Activated naive CD8-positive, alpha-beta T cell treated with anti-CD3 and anti-CD28 coated beads, Interleukin-2, amount 10 ng/mL, durations not matched to agents 7 days and 5 days (primary cell): ENCODE measurements at regions not wholly inside any gene's neighbourhood (a gene's known extent, or its start where the extent isn't known, plus 50 kb on each side); places are given as distances from the start of the nearest gene placed in this dataset.
"Not testable (repeated sequence)": the region's sequence is repeated elsewhere in the genome, so short reads cannot be mapped to it uniquely, and the experiment has no call there.

Experiments
- ATAC-seq: fragments of 150-1000 bp; cut with Tn5 transposase; one replicate; pipeline ENCODE4 v1.10.0; 2021; ENCODE audit warnings: low read depth, moderate library complexity
- POLR2A ChIA-PET: fragments of 350-600 bp; sonication (Branson Sonifier 250); formaldehyde crosslinking; loops from one replicate; lab custom pipeline; 2021; ENCODE audit warnings: antibody characterized with exemption; lab: Charles Lee
- DNase-seq: peaks from one replicate; pipeline ENCODE4 v3.0.0; 2021
- H3K27ac Mint-ChIP-seq: one replicate; pipeline ENCODE4 v1.8.0; 2022; ENCODE audit warnings: mild to moderate bottlenecking, mixed read lengths
- H3K27me3 Mint-ChIP-seq: one replicate; pipeline ENCODE4 v1.8.0; 2022; ENCODE audit warnings: mild to moderate bottlenecking, moderate library complexity, mixed read lengths
- H3K36me3 Mint-ChIP-seq: one replicate; pipeline ENCODE4 v1.8.0; 2021; ENCODE audit warnings: mild to moderate bottlenecking, mixed read lengths
- H3K4me1 Mint-ChIP-seq: one replicate; pipeline ENCODE4 v1.8.0; 2021; ENCODE audit warnings: mixed read lengths
- H3K4me3 Mint-ChIP-seq: one replicate; pipeline ENCODE4 v1.8.0; 2022; ENCODE audit warnings: mild to moderate bottlenecking, moderate library complexity, mixed read lengths
- H3K9me3 Mint-ChIP-seq: one replicate; pipeline ENCODE4 v1.8.0; 2021; ENCODE audit warnings: mixed read lengths

DNA sequence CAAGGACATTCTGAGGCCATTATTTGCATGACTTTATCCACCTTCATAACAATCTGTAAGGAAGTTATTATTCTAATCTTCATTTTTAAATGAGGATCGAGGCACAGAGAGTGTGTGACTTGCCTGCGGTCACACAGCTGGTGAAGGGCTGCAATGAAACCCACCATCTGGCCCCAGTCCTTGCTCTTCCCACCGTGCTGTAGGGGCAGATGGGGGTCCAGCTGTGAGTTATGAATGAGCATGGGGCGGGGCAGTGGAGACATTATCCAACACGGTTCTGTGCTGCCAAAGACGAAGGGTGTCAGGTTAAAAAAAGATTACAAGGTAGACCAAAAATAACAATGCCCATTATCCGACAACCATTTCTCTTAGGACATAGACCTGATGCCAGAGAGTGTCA lies 417.5 kb upstream of the MGMT start:
- no peak for DNase-seq
- no peak overlapping the region for H3K4me3 Mint-ChIP-seq
- H3K4me1 Mint-ChIP-seq, result peaks cover 2% of the 10 kb centered on the region
- POLR2A ChIA-PET, result no interaction called here
- no peaks in the 10 kb centered on the region for H3K9me3 Mint-ChIP-seq
- peaks cover 32% of the 10 kb centered on the region for H3K27me3 Mint-ChIP-seq
- ATAC-seq, result no peak
- no peaks in the 10 kb centered on the region for H3K36me3 Mint-ChIP-seq
- no peak overlapping the region for H3K27ac Mint-ChIP-seq

DNA sequence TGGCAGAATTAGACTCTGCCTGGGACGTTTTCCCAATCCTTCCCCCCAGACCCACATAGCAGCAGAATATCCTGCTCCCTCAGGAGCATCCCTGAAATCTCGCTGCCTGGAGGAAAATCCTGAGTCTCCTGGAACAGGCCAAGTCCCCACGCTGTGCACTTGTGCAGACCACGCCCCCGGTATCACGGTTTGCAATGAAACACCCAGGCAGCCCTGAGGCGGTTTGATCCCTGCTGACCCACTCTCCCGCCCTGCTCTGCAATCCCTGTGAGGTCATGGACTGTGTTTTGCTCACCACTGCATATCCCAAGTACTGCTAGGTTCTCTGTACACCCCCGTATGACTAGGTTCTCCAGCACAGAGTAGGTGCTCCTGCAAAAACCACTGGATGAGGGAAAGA lies 411.8 kb upstream of the MGMT start:
- H3K27ac Mint-ChIP-seq, result peak overlapping the region; percentile 5
- no peak overlapping the region for H3K4me3 Mint-ChIP-seq
- DNase-seq, result no peak
- POLR2A ChIA-PET, result no interaction called here
- no peaks in the 10 kb centered on the region for H3K9me3 Mint-ChIP-seq
- ATAC-seq, result no peak
- H3K4me1 Mint-ChIP-seq, result peaks cover 25% of the 10 kb centered on the region
- H3K36me3 Mint-ChIP-seq, result no peaks in the 10 kb centered on the region
- peaks cover 44% of the 10 kb centered on the region for H3K27me3 Mint-ChIP-seq

DNA sequence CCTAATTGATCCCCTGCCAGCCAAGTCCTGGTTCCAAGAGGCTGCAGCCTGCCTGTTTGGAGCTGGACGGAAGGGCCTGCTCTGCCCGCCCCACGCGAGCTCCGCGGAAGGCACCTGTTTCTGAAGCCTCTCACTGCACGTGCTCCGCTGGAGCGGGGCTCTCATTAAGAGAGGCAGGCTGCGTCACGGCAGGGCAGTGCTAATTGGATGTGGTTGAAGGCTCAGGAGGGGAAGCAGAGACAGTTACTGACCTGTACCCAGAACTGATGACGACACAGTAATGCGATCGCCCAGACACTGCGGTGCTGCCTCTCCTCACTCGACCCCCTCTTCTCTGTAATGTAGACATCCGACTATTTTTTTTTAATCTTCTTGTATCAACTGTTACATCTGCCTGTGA lies 411.1 kb upstream of the MGMT start:
- H3K4me3 Mint-ChIP-seq, result no peak overlapping the region
- peaks cover 51% of the 10 kb centered on the region for H3K27me3 Mint-ChIP-seq
- no peaks in the 10 kb centered on the region for H3K9me3 Mint-ChIP-seq
- ATAC-seq (no peak), DNase-seq (peak; percentile 22)
- H3K36me3 Mint-ChIP-seq, result no peaks in the 10 kb centered on the region
- H3K27ac Mint-ChIP-seq, result no peak overlapping the region
- POLR2A ChIA-PET, result no interaction called here
- H3K4me1 Mint-ChIP-seq, result peaks cover 25% of the 10 kb centered on the region

DNA sequence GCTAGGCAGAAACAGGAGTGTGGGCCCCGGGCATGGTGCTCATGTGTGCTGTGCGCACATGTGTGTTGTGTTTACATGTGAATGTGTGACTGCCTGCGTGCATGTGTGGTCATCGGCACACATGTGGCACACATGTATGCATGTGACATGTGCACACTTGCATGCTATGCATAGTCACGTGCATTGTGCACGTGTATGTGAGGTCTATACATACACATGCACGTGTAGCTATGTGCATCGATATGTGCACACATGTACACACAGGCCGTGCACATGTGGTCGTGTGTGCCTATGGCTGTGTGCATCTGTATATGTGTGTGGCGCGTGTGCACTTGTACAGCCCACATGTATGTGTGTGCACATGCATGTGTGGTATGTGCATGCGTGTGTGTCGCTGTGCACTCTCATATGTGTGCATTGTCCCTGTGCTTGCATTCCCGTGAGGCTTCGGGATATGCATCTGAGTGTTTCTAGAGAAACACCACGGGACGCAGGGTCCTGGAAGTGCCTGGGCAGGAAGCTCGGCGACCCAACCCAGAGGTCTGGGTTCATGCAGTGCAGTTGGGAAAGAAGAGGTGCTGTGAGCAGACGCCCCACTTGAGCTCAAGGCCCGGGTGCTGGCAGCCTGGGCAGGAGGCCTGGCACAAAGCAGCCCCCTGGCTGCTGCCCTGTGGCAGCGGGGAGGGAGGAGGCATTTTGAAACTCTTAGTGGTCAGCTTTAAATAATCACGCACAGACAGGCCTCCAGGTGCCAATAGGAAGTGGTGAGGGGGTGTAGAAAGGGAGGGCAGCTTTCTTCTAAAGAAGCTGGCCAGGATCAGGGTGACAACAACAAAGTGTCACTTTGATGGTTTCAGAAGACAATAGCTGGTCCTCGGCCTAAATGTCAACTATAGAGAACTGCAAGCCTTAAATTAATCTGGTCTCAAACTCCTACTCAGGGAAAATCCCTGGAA lies 410.0 kb upstream of the MGMT start:
- H3K27ac Mint-ChIP-seq, result no peak overlapping the region
- H3K27me3 Mint-ChIP-seq, result peaks cover 57% of the 10 kb centered on the region
- peak; percentile 15 for ATAC-seq
- H3K9me3 Mint-ChIP-seq, result no peaks in the 10 kb centered on the region
- POLR2A ChIA-PET, result interaction anchor here (0.5 to 2.2 kb wide), 5 partner anchors 14 to 63 kb away, joined by 3 to 17 read pairs (median 5); no protein-coding TSS in a partner anchor
- H3K4me3 Mint-ChIP-seq, result peak overlapping the region; percentile 63
- DNase-seq, result peak; percentile 29
- no peaks in the 10 kb centered on the region for H3K36me3 Mint-ChIP-seq
- H3K4me1 Mint-ChIP-seq, result peaks cover 23% of the 10 kb centered on the region

DNA sequence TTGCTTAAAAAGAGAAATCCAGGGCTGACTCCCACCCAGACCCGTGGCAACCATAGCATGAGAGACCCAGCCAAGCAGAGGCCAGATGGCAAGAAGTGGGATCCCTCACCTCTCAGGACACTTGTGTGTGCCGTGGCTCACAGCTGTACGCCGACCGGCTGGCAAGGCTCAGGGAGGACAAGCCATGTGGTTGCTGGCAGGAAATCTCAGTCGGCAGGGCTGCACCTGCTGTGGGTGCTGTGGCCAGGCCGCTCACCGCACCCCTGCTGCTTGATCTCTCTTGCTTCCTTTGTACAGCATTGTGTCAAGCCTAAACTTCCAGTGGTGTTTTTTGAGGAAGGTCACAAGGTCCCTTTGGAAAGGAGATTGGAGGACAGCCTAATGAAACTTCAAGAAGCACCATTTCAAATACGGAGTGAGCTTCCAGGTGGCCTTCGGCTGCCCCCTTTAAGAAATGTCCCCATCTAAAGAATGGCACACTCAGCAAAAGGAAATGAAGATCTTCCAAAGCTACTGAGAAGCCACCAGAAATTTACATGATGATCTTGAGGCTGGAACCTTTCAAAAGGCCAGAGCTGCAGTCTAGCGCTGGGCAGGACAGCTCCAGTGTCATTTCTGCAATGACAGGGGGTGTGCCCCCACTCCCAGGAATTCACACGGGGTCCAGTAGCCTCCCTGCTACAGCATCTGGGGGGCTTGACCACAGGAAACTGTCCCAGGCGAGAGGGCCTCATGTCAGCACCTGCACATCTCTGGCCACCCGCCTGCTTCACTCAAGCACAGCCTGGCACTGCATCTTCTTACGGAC lies 409.0 kb upstream of the MGMT start:
- Mint-ChIP-seq H3K27me3 (peaks cover 60% of the 10 kb centered on the region), H3K4me3 (peak overlapping the region; percentile 63), H3K27ac (peak overlapping the region; percentile 36), H3K36me3 (no peaks in the 10 kb centered on the region), H3K9me3 (no peaks in the 10 kb centered on the region), H3K4me1 (peaks cover 23% of the 10 kb centered on the region)
- POLR2A ChIA-PET, result interaction anchor here (0.5 to 2.2 kb wide), 5 partner anchors 15 to 62 kb away, joined by 3 to 17 read pairs (median 5); no protein-coding TSS in a partner anchor
- DNase-seq, result peak; percentile 84
- ATAC-seq, result peak; percentile 90

DNA sequence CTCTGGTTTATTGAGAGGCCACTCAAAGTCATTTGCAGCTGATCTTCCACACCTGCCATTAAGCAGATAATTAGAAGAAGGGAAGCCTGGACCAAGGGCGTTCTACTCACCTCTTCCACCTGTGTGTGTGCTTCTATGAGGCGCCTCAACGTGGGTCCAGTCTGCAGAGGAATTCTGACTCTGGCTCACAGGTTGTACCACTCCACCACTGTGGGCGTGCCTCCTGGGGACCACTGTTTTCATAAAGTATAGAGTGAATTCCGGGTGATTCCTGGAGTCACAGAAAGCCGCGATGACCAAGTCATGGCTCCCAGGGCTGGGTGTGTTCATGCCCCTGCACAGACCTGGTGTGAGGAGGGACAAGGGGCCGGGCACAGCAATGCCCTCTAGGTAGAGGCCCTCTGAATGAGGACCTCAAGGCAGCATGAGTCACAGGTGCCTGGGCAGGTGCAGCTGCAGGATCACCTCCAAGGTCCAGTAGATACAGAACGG lies 408.3 kb upstream of the MGMT start:
- H3K4me3 Mint-ChIP-seq, result no peak overlapping the region
- ATAC-seq, result no peak
- no peak overlapping the region for H3K27ac Mint-ChIP-seq
- H3K27me3 Mint-ChIP-seq, result peaks cover 61% of the 10 kb centered on the region
- POLR2A ChIA-PET, result interaction anchor here (1.4 to 2.2 kb wide), 2 partner anchors 22 to 44 kb away, joined by 3 to 17 read pairs; no protein-coding TSS in a partner anchor
- H3K36me3 Mint-ChIP-seq, result no peaks in the 10 kb centered on the region
- peaks cover 23% of the 10 kb centered on the region for H3K4me1 Mint-ChIP-seq
- H3K9me3 Mint-ChIP-seq, result no peaks in the 10 kb centered on the region
- peak; percentile 21 for DNase-seq

DNA sequence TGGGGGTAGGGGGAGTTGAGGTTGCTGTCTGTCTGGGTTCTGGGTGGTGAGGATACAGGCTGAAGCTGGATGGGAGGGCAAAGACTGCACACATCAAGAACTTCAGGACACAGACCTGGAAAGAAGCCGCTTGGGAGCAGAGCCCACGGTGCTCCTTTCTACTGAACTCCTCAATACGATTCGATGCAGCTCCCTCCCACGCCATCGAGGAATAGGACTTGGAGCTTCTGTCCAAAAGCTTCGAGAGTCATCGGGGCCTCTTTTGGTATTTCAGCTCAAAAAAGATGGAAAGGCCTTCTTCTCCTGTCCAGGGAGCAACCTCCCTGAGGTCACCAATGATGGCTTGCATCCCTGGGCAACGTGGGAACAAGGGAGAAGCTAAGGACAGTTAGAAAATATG lies 407.1 kb upstream of the MGMT start:
- H3K9me3 Mint-ChIP-seq, result no peaks in the 10 kb centered on the region
- no peak overlapping the region for H3K4me3 Mint-ChIP-seq
- H3K36me3 Mint-ChIP-seq, result no peaks in the 10 kb centered on the region
- no peak overlapping the region for H3K27ac Mint-ChIP-seq
- H3K4me1 Mint-ChIP-seq, result peaks cover 24% of the 10 kb centered on the region
- ATAC-seq, result no peak
- POLR2A ChIA-PET, result no interaction called here
- H3K27me3 Mint-ChIP-seq, result peaks cover 65% of the 10 kb centered on the region
- DNase-seq, result no peak

DNA sequence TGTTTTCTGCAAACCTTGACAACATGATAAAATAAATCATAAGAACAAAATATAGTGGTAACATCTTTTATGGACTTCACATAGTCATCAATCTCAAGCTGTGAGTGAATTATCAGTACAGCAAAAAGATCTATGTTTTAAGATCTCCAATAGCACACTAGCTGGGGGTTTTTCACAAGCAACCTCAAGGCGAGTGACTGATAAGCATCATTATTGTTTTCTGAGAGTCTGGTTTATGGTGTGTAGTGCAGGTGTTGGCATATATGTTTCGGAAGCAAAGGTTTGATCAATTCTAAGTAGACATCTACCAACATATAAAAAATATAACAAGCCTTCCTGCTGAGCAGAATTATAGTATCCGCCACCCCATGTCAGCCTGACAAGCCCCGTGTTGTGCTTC lies 403.8 kb upstream of the MGMT start:
- H3K9me3 Mint-ChIP-seq, result no peaks in the 10 kb centered on the region
- H3K36me3 Mint-ChIP-seq, result no peaks in the 10 kb centered on the region
- H3K4me1 Mint-ChIP-seq, result peaks cover 9% of the 10 kb centered on the region
- H3K27ac Mint-ChIP-seq, result no peak overlapping the region
- DNase-seq (no peak), ATAC-seq (no peak)
- POLR2A ChIA-PET, result no interaction called here
- H3K4me3 Mint-ChIP-seq, result no peak overlapping the region
- H3K27me3 Mint-ChIP-seq, result peaks cover 62% of the 10 kb centered on the region

DNA sequence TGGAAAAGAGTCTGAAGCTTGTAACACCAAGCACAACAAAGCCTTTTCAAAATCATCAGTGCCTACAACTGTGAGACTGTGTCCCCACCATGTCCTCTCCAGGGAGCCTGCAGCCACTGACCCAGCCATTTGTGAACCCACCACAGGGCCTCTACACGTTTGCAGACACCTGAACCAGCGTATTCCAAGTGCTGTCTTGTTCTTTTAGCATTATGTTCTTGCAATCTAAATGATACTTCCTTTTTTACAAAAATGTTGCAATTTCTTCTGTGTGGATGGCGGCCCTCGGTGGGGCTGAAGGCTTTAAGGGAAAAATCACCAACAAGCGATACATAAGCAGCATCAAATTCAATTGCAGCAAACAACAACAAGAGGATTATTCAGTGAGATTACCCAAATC lies 403.2 kb upstream of the MGMT start:
- no peak overlapping the region for H3K27ac Mint-ChIP-seq
- no peaks in the 10 kb centered on the region for H3K9me3 Mint-ChIP-seq
- POLR2A ChIA-PET, result no interaction called here
- ATAC-seq, result no peak
- peaks cover 60% of the 10 kb centered on the region for H3K27me3 Mint-ChIP-seq
- DNase-seq, result no peak
- H3K4me3 Mint-ChIP-seq, result no peak overlapping the region
- no peaks in the 10 kb centered on the region for H3K36me3 Mint-ChIP-seq
- H3K4me1 Mint-ChIP-seq, result peaks cover 2% of the 10 kb centered on the region

DNA sequence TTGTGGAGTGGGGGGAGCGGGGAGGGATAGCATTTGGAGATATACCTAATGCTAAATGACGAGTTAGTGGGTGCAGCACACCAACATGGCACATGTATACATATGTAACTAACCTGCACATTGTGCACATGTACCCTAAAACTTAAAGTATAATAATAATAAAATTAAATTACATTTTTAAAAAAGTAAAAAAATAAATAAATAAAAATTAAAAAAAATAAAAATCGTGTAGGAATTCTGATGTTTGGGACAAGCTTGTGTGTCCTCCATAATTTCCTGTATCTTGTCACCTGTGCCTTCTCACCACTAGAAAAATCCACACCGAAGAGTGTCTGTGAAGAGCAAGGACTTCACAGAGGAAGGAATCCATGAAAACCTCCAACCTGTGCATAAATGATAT lies 400.5 kb upstream of the MGMT start:
- ATAC-seq, H3K36me3 Mint-ChIP-seq, DNase-seq, H3K27ac Mint-ChIP-seq, H3K4me3 Mint-ChIP-seq, POLR2A ChIA-PET, H3K4me1 Mint-ChIP-seq, H3K9me3 Mint-ChIP-seq: not testable (repeated sequence)
- peaks cover 33% of the 10 kb centered on the region for H3K27me3 Mint-ChIP-seq

DNA sequence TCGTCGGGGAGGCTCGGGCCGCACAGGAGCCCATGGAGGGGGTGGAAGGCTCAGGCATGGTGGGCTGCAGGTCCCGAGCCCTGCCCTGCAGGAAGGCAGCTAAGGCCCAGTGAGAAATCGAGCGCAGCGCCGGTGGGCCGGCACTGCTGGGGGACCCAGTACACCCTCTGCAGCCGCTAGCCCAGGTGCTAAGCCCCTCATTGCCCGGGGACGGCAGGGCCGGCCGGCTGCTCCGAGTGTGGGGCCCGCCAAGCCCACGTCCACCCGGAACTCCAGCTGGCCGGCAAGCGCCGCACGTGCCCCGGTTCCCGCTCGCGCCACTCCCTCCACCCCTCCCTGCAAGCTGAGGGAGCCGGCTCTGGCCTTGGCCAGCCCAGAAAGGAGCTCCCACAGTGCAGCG lies 395.6 kb upstream of the MGMT start:
- H3K9me3 Mint-ChIP-seq, H3K4me1 Mint-ChIP-seq, H3K27me3 Mint-ChIP-seq, ATAC-seq, H3K36me3 Mint-ChIP-seq, DNase-seq, H3K4me3 Mint-ChIP-seq, POLR2A ChIA-PET, H3K27ac Mint-ChIP-seq: not testable (repeated sequence)

DNA sequence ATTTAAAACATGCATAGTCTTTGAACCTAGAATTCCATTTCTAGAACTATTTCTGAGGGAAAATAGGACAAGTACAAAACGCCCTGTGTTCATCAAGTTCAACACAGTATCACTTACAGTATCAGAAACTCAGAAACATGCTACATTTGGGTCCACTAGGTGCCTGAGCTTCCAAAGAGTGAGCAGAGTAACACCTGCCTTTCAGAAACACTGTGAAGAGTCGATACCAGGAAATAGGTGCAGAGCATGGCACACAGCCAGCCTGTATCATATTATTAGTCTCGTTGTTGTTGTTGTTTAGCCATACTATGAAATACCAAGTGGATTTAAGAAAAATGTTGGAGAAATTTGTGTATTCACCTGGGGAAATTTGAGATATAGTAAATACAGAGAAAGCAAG lies 392.1 kb upstream of the MGMT start:
- Mint-ChIP-seq H3K4me1 (peaks cover 5% of the 10 kb centered on the region), H3K36me3 (no peaks in the 10 kb centered on the region), H3K27me3 (no peaks in the 10 kb centered on the region), H3K27ac (no peak overlapping the region), H3K9me3 (peaks cover 4% of the 10 kb centered on the region), H3K4me3 (no peak overlapping the region)
- POLR2A ChIA-PET, result no interaction called here
- no peak for DNase-seq
- ATAC-seq, result no peak

DNA sequence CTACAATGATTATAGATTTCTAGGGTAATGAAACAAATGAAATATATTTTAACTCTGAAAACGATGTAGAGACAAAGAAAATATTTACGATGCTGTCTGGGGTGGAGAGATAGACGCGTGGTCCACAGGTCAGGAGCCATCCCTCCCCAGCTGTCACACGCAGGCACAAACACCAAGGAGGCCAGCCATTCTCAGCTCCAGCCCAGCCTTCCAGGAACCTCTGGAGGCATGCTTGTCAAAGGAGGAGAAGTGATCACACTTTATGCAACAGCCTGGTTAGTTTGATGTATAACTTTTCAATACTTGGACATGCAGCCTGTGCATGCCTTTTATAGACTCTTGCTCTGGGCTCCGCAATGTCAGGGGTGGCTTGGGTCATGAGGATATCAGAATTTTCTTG lies 391.5 kb upstream of the MGMT start:
- POLR2A ChIA-PET, result no interaction called here

More for the DNA sequence above, 391.5 kb upstream of the MGMT start:
- Mint-ChIP-seq H3K27ac (no peak overlapping the region), H3K4me3 (no peak overlapping the region), H3K4me1 (peaks cover 5% of the 10 kb centered on the region), H3K27me3 (peaks cover 3% of the 10 kb centered on the region), H3K36me3 (peaks cover 3% of the 10 kb centered on the region), H3K9me3 (peaks cover 5% of the 10 kb centered on the region)
- no peak for DNase-seq
- ATAC-seq, result no peak
